ENCODE measurements at regions not wholly inside any gene's neighbourhood (a gene's known extent, or its start where the extent isn't known, plus 50 kb on each side); places are given as distances from the start of the nearest gene placed in this dataset.

DNA sequence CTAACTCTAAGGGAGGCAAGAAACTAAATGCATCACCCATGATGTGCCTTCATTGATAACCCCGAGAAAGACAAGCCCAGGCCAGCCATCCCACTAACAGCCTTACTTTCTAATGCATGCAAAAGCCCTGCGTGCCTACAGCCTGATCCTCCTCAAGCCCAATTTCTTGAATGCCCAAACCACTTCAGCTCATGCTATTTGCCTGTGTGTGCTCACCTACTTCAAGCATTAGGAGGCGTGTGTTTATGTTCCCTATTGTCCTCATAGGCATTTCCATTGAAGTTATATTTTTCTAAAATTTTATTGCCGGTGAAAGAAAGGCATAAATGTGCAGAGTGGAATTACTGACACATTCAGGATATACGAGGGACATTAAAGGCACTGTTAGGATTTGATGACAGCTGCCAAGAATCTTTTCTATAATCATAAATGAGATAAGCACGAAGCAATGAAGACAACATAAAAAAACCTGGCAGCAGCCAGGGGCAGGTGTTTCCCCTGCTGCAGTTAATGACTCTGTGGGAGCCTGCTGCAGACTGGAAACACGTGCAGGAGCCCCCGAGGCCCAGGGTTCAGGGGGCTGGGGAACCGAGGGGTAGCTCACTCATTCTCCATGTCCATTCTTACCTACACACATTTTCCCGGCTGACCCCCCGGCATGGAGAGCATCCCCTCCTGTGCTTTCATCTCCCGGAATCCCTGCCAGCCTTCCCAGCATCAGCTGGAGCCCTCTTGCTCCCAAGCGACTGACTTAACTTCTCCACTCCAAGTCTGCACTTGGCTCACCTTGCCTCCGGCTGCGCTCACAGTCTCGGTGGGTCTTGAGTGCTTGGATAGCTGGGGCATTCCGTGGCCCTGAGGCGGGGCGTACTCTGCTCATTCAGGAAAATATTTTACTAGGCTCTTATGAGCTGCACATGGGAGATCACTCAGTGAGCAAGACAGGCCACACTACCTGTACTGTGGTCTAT is 292.3 kb upstream of the SIX2 start:
- TF ChIP-seq, protein P1, sequence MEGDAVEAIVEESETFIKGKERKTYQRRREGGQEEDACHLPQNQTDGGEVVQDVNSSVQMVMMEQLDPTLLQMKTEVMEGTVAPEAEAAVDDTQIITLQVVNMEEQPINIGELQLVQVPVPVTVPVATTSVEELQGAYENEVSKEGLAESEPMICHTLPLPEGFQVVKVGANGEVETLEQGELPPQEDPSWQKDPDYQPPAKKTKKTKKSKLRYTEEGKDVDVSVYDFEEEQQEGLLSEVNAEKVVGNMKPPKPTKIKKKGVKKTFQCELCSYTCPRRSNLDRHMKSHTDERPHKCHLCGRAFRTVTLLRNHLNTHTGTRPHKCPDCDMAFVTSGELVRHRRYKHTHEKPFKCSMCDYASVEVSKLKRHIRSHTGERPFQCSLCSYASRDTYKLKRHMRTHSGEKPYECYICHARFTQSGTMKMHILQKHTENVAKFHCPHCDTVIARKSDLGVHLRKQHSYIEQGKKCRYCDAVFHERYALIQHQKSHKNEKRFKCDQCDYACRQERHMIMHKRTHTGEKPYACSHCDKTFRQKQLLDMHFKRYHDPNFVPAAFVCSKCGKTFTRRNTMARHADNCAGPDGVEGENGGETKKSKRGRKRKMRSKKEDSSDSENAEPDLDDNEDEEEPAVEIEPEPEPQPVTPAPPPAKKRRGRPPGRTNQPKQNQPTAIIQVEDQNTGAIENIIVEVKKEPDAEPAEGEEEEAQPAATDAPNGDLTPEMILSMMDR (IDR thresholded peaks at IDR 0.05; ENCODE audit: insufficient read depth, low read length) = no peak
- TF ChIP-seq, protein P2, sequence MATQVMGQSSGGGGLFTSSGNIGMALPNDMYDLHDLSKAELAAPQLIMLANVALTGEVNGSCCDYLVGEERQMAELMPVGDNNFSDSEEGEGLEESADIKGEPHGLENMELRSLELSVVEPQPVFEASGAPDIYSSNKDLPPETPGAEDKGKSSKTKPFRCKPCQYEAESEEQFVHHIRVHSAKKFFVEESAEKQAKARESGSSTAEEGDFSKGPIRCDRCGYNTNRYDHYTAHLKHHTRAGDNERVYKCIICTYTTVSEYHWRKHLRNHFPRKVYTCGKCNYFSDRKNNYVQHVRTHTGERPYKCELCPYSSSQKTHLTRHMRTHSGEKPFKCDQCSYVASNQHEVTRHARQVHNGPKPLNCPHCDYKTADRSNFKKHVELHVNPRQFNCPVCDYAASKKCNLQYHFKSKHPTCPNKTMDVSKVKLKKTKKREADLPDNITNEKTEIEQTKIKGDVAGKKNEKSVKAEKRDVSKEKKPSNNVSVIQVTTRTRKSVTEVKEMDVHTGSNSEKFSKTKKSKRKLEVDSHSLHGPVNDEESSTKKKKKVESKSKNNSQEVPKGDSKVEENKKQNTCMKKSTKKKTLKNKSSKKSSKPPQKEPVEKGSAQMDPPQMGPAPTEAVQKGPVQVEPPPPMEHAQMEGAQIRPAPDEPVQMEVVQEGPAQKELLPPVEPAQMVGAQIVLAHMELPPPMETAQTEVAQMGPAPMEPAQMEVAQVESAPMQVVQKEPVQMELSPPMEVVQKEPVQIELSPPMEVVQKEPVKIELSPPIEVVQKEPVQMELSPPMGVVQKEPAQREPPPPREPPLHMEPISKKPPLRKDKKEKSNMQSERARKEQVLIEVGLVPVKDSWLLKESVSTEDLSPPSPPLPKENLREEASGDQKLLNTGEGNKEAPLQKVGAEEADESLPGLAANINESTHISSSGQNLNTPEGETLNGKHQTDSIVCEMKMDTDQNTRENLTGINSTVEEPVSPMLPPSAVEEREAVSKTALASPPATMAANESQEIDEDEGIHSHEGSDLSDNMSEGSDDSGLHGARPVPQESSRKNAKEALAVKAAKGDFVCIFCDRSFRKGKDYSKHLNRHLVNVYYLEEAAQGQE (IDR thresholded peaks at IDR 0.05; ENCODE audit: insufficient replicate concordance, low read depth) = no peak
